OCI-LY3 (cell line): ENCODE measurements at regions not wholly inside any gene's neighbourhood (a gene's known extent, or its start where the extent isn't known, plus 50 kb on each side); places are given as distances from the start of the nearest gene placed in this dataset.

Experiments
- H2AFZ ChIP-seq: fragments of 200-600, 300-600 bp; shearing (Covaris generic); 2 replicates; pipeline ENCODE4 v1.6.0; 2014; ENCODE audit warnings: antibody characterized with exemption, low read depth, low read length
- H3K27ac ChIP-seq: fragments of 200-600, 300-600 bp; sonication (generic); 2 replicates; pipeline ENCODE4 v1.5.1; 2014; ENCODE audit warnings: mild to moderate bottlenecking, low read length, moderate library complexity, mixed read lengths
- H3K27me3 ChIP-seq: fragments of 200-600, 300-600 bp; sonication (generic); 2 replicates; pipeline ENCODE4 v1.6.1; 2014; ENCODE audit warnings: low read depth, low read length, mixed read lengths
- H3K36me3 ChIP-seq: fragments of 200-600, 300-600 bp; sonication (generic); replicated peaks from 2 replicates; pipeline ENCODE3; 2014; ENCODE audit warnings: low read depth, low read length, mixed read lengths
- H3K4me1 ChIP-seq: fragments of 300-600, 200-600 bp; sonication (generic); 2 replicates; pipeline ENCODE4 v1.6.1; 2014; ENCODE audit warnings: low read length, mixed read lengths
- H3K4me2 ChIP-seq: fragments of 200-600, 300-600 bp; sonication (generic); 2 replicates; pipeline ENCODE4 v1.6.1; 2014; ENCODE audit warnings: low read length, mixed read lengths
- H3K4me3 ChIP-seq: fragments of 300-600, 200-600 bp; sonication (generic); 2 replicates; pipeline ENCODE4 v1.5.1; 2014; ENCODE audit warnings: antibody characterized with exemption, mild to moderate bottlenecking, low read length, moderate library complexity
- H3K79me2 ChIP-seq: fragments of 300-600, 200-600 bp; shearing (Covaris generic); 2 replicates; pipeline ENCODE4 v1.6.1; 2014; ENCODE audit warnings: mild to moderate bottlenecking, low read length, mixed read lengths
- H3K9ac ChIP-seq: fragments of 300-600, 200-600 bp; shearing (Covaris generic); 2 replicates; pipeline ENCODE4 v1.6.0; 2014; ENCODE audit warnings: mild to moderate bottlenecking, low read length, moderate library complexity
- H3K9me3 ChIP-seq: fragments of 200-600, 300-600 bp; shearing (Covaris generic); 2 replicates; pipeline ENCODE4 v1.6.1; 2014; ENCODE audit warnings: low read length, mixed read lengths; ENCODE audit not compliant: insufficient read depth
- H4K20me1 ChIP-seq: fragments of 200-600, 300-600 bp; sonication (generic); 2 replicates; pipeline ENCODE4 v1.6.1; 2016; ENCODE audit warnings: low read length, mixed read lengths; ENCODE audit not compliant: insufficient read depth
- EZH2phosphoT487 ChIP-seq: fragments of 200-600 bp; shearing (Covaris generic); IDR thresholded peaks from 2 replicates; pipeline ENCODE4 v1.6.1; 2018; ENCODE audit warnings: antibody characterized with exemption, mixed run types, low read depth
- TF ChIP-seq, protein P1 (sequence below): fragments of 200-600, 300-600 bp; sonication (generic); IDR thresholded peaks from 2 replicates; pipeline ENCODE4 v1.5.1; 2014; ENCODE audit warnings: antibody characterized with exemption, low read length, low read depth

GRCh38 chr16:14360326-14361037 is 269.6 kb downstream of the PARN start:
- Histone ChIP-seq H3K79me2 (no peaks in the 10 kb centered on the region), H3K9ac (no peak overlapping the region), H3K4me2 (no peak overlapping the region), H4K20me1 (no peaks in the 10 kb centered on the region), H2AFZ (no peak overlapping the region), H3K27ac (no peak overlapping the region), H3K27me3 (peaks cover 40% of the 10 kb centered on the region), H3K9me3 (no peaks in the 10 kb centered on the region), H3K36me3 (no peaks in the 10 kb centered on the region), H3K4me1 (peaks cover 22% of the 10 kb centered on the region), H3K4me3 (no peak overlapping the region)
- TF ChIP-seq EZH2phosphoT487, result no peak
- TF ChIP-seq, protein P1, sequence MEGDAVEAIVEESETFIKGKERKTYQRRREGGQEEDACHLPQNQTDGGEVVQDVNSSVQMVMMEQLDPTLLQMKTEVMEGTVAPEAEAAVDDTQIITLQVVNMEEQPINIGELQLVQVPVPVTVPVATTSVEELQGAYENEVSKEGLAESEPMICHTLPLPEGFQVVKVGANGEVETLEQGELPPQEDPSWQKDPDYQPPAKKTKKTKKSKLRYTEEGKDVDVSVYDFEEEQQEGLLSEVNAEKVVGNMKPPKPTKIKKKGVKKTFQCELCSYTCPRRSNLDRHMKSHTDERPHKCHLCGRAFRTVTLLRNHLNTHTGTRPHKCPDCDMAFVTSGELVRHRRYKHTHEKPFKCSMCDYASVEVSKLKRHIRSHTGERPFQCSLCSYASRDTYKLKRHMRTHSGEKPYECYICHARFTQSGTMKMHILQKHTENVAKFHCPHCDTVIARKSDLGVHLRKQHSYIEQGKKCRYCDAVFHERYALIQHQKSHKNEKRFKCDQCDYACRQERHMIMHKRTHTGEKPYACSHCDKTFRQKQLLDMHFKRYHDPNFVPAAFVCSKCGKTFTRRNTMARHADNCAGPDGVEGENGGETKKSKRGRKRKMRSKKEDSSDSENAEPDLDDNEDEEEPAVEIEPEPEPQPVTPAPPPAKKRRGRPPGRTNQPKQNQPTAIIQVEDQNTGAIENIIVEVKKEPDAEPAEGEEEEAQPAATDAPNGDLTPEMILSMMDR, result no peak

GRCh38 chr16:14358697-14359305 is 271.3 kb downstream of the PARN start:
- no peak overlapping the region for H3K4me3 ChIP-seq
- H3K36me3 ChIP-seq, result no peaks in the 10 kb centered on the region
- no peak overlapping the region for H3K4me2 ChIP-seq
- no peaks in the 10 kb centered on the region for H3K79me2 ChIP-seq
- no peaks in the 10 kb centered on the region for H3K9me3 ChIP-seq
- peaks cover 19% of the 10 kb centered on the region for H3K4me1 ChIP-seq
- no peaks in the 10 kb centered on the region for H4K20me1 ChIP-seq
- no peak for TF ChIP-seq EZH2phosphoT487
- TF ChIP-seq, protein P1, result no peak
- H3K27me3 ChIP-seq, result peaks cover 24% of the 10 kb centered on the region
- H3K9ac ChIP-seq, result no peak overlapping the region
- H2AFZ ChIP-seq, result no peak overlapping the region
- H3K27ac ChIP-seq, result no peak overlapping the region

DNA sequence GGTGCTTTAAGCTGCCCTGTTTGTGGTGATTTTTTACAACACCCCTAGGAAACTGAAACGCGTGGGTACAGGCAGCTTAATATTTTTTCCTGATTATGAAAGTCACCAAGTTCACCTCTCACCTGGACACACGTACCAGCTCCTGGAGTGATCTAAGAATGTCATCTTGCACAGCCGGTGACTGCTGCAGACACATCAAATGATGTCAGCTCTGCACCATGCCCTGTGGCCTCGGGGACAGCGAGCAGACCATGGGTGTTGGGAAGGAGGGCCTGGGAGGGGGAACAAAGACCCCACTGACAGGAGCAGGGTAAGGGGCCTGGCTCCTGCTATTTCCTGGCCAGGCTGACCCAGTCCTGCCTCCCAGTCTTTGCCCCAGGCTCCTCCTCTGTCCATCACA is 272.7 kb downstream of the PARN start:
- peaks cover 24% of the 10 kb centered on the region for H3K4me1 ChIP-seq
- H3K4me2 ChIP-seq, result no peak overlapping the region
- no peaks in the 10 kb centered on the region for H3K9me3 ChIP-seq
- no peak overlapping the region for H3K4me3 ChIP-seq
- H3K27me3 ChIP-seq, result peaks cover 21% of the 10 kb centered on the region; the same call in 1 of the 2 replicates
- H3K9ac ChIP-seq, result no peak overlapping the region
- H3K79me2 ChIP-seq, result no peaks in the 10 kb centered on the region
- no peaks in the 10 kb centered on the region for H4K20me1 ChIP-seq
- no peak overlapping the region for H2AFZ ChIP-seq
- H3K36me3 ChIP-seq, result no peaks in the 10 kb centered on the region
- TF ChIP-seq EZH2phosphoT487, result no peak
- TF ChIP-seq, protein P1, result no peak
- no peak overlapping the region for H3K27ac ChIP-seq

- Histone ChIP-seq H3K4me3 (no peak overlapping the region), H2AFZ (no peak overlapping the region), H3K9ac (no peak overlapping the region)
Measured at GRCh38 chr16:14356064-14356463, 274.0 kb downstream of the PARN start.

More at GRCh38 chr16:14356064-14356463, 274.0 kb downstream of the PARN start:
- no peaks in the 10 kb centered on the region for H4K20me1 ChIP-seq
- no peaks in the 10 kb centered on the region for H3K79me2 ChIP-seq
- peaks cover 24% of the 10 kb centered on the region for H3K4me1 ChIP-seq
- H3K36me3 ChIP-seq, result no peaks in the 10 kb centered on the region
- TF ChIP-seq, protein P1, result no peak
- no peak for TF ChIP-seq EZH2phosphoT487
- 0 out of 2 replicates have a peak overlapping the region, but pooled peaks have one; percentile 12 for H3K4me2 ChIP-seq
- no peak overlapping the region for H3K27ac ChIP-seq
- H3K9me3 ChIP-seq, result no peaks in the 10 kb centered on the region
- H3K27me3 ChIP-seq, result peaks cover 26% of the 10 kb centered on the region; the same call in 1 of the 2 replicates
